Astrocyte of the cerebellum (primary cell): ENCODE measurements at regions not wholly inside any gene's neighbourhood (a gene's known extent, or its start where the extent isn't known, plus 50 kb on each side); places are given as distances from the start of the nearest gene placed in this dataset.
"Not testable (repeated sequence)": the region's sequence is repeated elsewhere in the genome, so short reads cannot be mapped to it uniquely, and the experiment has no call there.

Experiments
- DNase-seq: peaks from one replicate; pipeline ENCODE4 v3.0.0-alpha.2; 2011; ENCODE audit warnings: low read depth
- H3K4me3 ChIP-seq: 2 replicates; pipeline ENCODE4 v1.5.1; 2011; ENCODE audit warnings: mild to moderate bottlenecking, low read depth, low read length, moderate library complexity
- in situ Hi-C: cut with HindIII; loops from 2 replicates; pipeline ENCODE4 v1.10.0; 2017; ENCODE audit warnings: low sequenced_read_pairs
- TF ChIP-seq, protein P1 (sequence below): IDR thresholded peaks from 2 replicates; pipeline ENCODE4 v1.5.1; 2012; ENCODE audit warnings: low read length, low read depth, moderate library complexity, mild to moderate bottlenecking; ENCODE audit errors: missing control alignments

DNA sequence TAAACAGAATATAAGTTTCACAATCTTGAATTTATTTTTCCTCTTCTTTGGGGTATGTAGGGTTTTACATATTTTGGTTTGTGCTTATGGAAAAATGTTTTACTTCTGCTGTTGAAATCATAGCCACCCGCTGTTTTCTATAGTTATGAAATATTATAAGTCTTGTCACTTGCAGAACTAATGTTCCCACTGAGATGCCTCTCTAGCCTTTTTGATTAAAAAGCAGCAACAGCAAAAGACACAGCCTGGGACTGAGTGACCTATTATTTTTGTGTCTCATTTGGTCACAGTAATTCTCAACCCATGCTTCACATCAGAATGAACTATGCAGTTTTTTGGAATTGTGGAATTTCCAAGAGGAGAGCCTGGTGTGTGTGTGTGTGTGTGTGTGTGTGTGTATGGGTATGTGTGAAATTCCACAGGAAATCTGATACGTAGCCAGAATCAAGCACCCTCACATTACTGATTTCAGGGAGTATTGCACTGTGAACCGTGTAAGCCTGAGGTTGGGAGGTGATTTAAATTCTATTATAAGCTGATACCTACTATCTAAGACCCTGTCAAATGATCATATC, 55.7 kb upstream of the FRMD6 start:
- TF ChIP-seq, protein P1, sequence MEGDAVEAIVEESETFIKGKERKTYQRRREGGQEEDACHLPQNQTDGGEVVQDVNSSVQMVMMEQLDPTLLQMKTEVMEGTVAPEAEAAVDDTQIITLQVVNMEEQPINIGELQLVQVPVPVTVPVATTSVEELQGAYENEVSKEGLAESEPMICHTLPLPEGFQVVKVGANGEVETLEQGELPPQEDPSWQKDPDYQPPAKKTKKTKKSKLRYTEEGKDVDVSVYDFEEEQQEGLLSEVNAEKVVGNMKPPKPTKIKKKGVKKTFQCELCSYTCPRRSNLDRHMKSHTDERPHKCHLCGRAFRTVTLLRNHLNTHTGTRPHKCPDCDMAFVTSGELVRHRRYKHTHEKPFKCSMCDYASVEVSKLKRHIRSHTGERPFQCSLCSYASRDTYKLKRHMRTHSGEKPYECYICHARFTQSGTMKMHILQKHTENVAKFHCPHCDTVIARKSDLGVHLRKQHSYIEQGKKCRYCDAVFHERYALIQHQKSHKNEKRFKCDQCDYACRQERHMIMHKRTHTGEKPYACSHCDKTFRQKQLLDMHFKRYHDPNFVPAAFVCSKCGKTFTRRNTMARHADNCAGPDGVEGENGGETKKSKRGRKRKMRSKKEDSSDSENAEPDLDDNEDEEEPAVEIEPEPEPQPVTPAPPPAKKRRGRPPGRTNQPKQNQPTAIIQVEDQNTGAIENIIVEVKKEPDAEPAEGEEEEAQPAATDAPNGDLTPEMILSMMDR: no peak
- no peak for DNase-seq
- in situ Hi-C loops: no loop called here

DNA sequence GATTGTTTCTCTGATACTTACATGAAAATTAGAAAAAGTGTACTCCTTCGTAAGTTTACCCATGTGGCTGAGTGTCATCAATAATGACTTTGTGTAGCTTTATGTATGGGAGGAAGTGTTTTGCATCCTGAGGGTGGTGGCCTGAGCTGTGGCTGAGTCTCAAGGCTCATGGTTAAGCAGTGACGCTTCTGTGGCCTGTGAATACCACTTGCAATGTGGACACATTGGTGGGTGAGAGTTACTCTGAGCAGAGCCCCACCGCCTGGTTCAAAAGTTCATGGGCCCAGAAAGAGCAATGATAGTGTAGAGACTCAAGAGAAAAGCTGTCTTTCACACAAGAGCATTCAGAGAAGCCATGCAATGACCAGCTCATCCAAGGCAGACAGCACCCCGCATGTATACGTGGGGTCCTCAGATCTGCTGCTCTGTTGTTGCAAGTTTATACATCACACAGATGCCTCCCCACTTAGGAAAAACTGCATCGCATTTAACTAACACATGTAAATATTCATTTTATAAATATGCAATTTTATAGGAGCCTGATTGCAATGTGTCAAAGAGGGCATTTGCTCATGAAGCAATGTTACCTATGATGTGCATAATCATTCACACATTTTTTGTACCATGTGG, 55.1 kb upstream of the FRMD6 start:
- no peak for DNase-seq
- TF ChIP-seq, protein P1: no peak
- H3K4me3 ChIP-seq: no peak overlapping the region
- in situ Hi-C loops: no loop called here

More for the DNA sequence above, 55.7 kb upstream of the FRMD6 start:
- no peak overlapping the region for H3K4me3 ChIP-seq

DNA sequence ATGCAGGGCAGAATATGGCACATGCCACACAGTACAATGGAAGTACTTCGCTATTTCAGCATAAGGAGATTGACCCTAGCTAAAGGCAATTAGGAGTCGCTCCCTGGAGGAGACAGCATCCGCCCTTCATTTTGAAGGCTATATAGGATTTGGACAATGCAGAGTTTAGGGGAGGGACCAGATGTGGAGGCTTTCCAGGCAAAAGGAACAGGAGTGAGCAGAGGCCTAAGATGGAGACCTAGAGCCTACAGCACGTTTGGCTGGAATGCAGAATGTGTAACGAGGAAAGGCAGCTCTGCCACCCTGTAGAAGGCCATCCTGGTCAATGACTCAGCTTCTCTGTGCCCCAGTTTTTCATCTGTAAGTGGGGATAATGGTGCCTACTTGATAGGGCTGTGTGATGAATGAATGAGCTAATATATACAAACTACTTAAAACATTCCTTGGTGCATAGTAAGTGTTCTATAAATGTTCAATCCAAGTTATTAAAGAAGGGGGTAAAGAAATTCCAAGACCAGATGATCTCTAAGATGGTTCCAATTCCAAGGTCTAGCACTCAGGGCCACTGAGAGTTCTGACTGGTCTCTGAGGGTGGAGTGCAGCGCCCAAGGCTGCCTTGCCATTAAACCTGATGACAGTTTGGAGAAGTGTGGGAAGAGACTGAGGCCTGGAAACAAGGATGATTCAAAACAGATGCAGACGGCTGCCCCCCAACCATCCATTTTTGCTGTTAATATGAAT, 54.3 kb upstream of the FRMD6 start:
- TF ChIP-seq, protein P1: no peak
- no peak overlapping the region for H3K4me3 ChIP-seq
- no peak for DNase-seq
- in situ Hi-C loops: no loop called here

- peak; percentile 65 for DNase-seq
- in situ Hi-C loops, H3K4me3 ChIP-seq: not testable (repeated sequence)
Measured at GRCh38 chr14:51598924-51599600, 52.6 kb upstream of the FRMD6 start.

GRCh38 chr14:51600658-51601057, 51.1 kb upstream of the FRMD6 start:
- TF ChIP-seq, protein P1: no peak
- in situ Hi-C loops: no loop called here
- H3K4me3 ChIP-seq: no peak overlapping the region
- no peak for DNase-seq
